GM23338 (cell line): ENCODE measurements at regions not wholly inside any gene's neighbourhood (a gene's known extent, or its start where the extent isn't known, plus 50 kb on each side); places are given as distances from the start of the nearest gene placed in this dataset.

Experiments
- ATAC-seq: fragments of 200-7000 bp; cut with Tn5 transposase; 3 replicates; pipeline ENCODE4 v1.9.1; 2020
- DNase-seq: peaks from one replicate; pipeline ENCODE4 v3.0.0-alpha.2; 2015; ENCODE audit warnings: low spot score
- H2AFZ ChIP-seq: fragments of 200-600 bp; sonication (generic); 2 replicates; pipeline ENCODE4 v1.8.0; 2016; ENCODE audit warnings: antibody characterized with exemption, mild to moderate bottlenecking, moderate library complexity
- H3F3A ChIP-seq: fragments of 200-600 bp; sonication (generic); replicated peaks from 2 replicates; pipeline ENCODE4 v1.8.0; 2017; ENCODE audit warnings: antibody characterized with exemption, mixed run types, low read depth
- H3K27ac ChIP-seq: fragments of 200-600 bp; sonication (generic); 2 replicates; pipeline ENCODE4 v1.6.1; 2016; ENCODE audit warnings: low read depth
- H3K27me3 ChIP-seq: fragments of 200-600 bp; sonication (generic); 2 replicates; pipeline ENCODE4 v1.8.0; 2016; ENCODE audit warnings: mild to moderate bottlenecking, mixed run types, moderate library complexity; ENCODE audit not compliant: insufficient read depth
- H3K36me3 ChIP-seq: fragments of 200-600 bp; sonication (generic); 2 replicates; pipeline ENCODE4 v1.8.0; 2016; ENCODE audit warnings: mild to moderate bottlenecking; ENCODE audit not compliant: insufficient read depth
- H3K4me1 ChIP-seq: fragments of 200-600 bp; sonication (generic); 2 replicates; pipeline ENCODE4 v1.8.0; 2016; ENCODE audit warnings: mild to moderate bottlenecking, moderate library complexity; ENCODE audit not compliant: insufficient read depth
- H3K4me2 ChIP-seq: fragments of 200-600 bp; sonication (generic); 2 replicates; pipeline ENCODE4 v1.7.1; 2017; ENCODE audit warnings: mixed run types
- H3K4me3 ChIP-seq: fragments of 200-600 bp; sonication (generic); 2 replicates; pipeline ENCODE4 v1.6.1; 2016; ENCODE audit warnings: mixed run types
- H3K79me2 ChIP-seq: fragments of 200-600 bp; sonication (generic); replicated peaks from 2 replicates; pipeline ENCODE4 v1.8.0; 2017; ENCODE audit warnings: mild to moderate bottlenecking; ENCODE audit not compliant: insufficient read depth
- H3K9me2 ChIP-seq: fragments of 200-600 bp; sonication (generic); 2 replicates; pipeline ENCODE4 v1.8.0; 2017; ENCODE audit not compliant: insufficient read depth
- H4K20me1 ChIP-seq: fragments of 200-600 bp; sonication (generic); replicated peaks from 2 replicates; pipeline ENCODE4 v1.8.0; 2017; ENCODE audit warnings: mild to moderate bottlenecking; ENCODE audit not compliant: insufficient read depth
- H3K27ac Mint-ChIP-seq: 2 replicates; pipeline ENCODE4 v1.8.0; 2020; ENCODE audit warnings: inconsistent platforms, mild to moderate bottlenecking, moderate library complexity, mixed read lengths
- H3K27me3 Mint-ChIP-seq: 3 replicates; pipeline ENCODE4 v1.8.0; 2022; ENCODE audit warnings: low read depth, mild to moderate bottlenecking, moderate library complexity, mixed read lengths, inconsistent platforms; ENCODE audit not compliant: insufficient read depth, poor library complexity
- H3K36me3 Mint-ChIP-seq: 3 replicates; pipeline ENCODE4 v1.8.0; 2021; ENCODE audit warnings: low read depth, mild to moderate bottlenecking, inconsistent platforms, moderate library complexity, mixed read lengths
- H3K4me1 Mint-ChIP-seq: 3 replicates; pipeline ENCODE4 v1.8.0; 2020; ENCODE audit warnings: mild to moderate bottlenecking, inconsistent platforms, mixed read lengths
- H3K4me3 Mint-ChIP-seq: 3 replicates; pipeline ENCODE4 v1.8.0; 2021; ENCODE audit warnings: moderate library complexity, mild to moderate bottlenecking, inconsistent platforms, mixed read lengths
- H3K9me3 Mint-ChIP-seq: 3 replicates; pipeline ENCODE4 v1.8.0; 2020; ENCODE audit warnings: moderate library complexity, mild to moderate bottlenecking, inconsistent platforms, mixed read lengths
- CREB1 ChIP-seq: fragments of 250-450 bp; sonication (Bioruptor Pico); IDR thresholded peaks from 2 replicates; pipeline ENCODE4 v1.5.0; 2020; ENCODE audit warnings: low read depth, mild to moderate bottlenecking, moderate library complexity
- CTCF ChIP-seq, 2 experiments: fragments of 200-600 bp in 1 of 2; sonication (generic) in 1 of 2; conservative IDR thresholded peaks; 2 replicates each; pipeline versions ENCODE4 v1.5.1 to v1.6.1; 2016 to 2017; ENCODE audit warnings: antibody characterized with exemption in 2 of 2, low read depth in 2 of 2, mild to moderate bottlenecking in 2 of 2, moderate library complexity in 1 of 2
- EZH2 ChIP-seq: fragments of 200-600 bp; sonication (generic); IDR thresholded peaks from one replicate; pipeline ENCODE4 v1.8.0; 2017; ENCODE audit warnings: antibody characterized with exemption, mild to moderate bottlenecking, low read depth; ENCODE audit not compliant: unreplicated experiment
- EZH2phosphoT487 ChIP-seq: fragments of 200-600 bp; sonication (generic); IDR thresholded peaks from one replicate; pipeline ENCODE4 v1.8.1; 2018; ENCODE audit warnings: antibody characterized with exemption; ENCODE audit not compliant: unreplicated experiment
- NANOG ChIP-seq: IDR thresholded peaks from 2 replicates; pipeline ENCODE4 v1.6.1; 2016; ENCODE audit warnings: antibody characterized with exemption, borderline replicate concordance
- POLR2AphosphoS5 ChIP-seq: IDR thresholded peaks from 2 replicates; pipeline ENCODE4 v1.6.1; 2016; ENCODE audit warnings: antibody characterized with exemption, low read depth
- ZNF114 ChIP-seq: fragments of 250-450 bp; sonication (Bioruptor Pico); IDR thresholded peaks from 2 replicates; pipeline ENCODE4 v1.5.0; 2020; ENCODE audit warnings: mild to moderate bottlenecking, moderate library complexity
- ZNF462 ChIP-seq: fragments of 250-450 bp; sonication (Bioruptor Pico); IDR thresholded peaks from 2 replicates; pipeline ENCODE4 v1.5.0; 2020; ENCODE audit warnings: mild to moderate bottlenecking, moderate library complexity
- TF ChIP-seq, protein P1 (sequence below): IDR thresholded peaks from 2 replicates; pipeline ENCODE4 v1.6.1; 2016; ENCODE audit warnings: antibody characterized with exemption

DNA sequence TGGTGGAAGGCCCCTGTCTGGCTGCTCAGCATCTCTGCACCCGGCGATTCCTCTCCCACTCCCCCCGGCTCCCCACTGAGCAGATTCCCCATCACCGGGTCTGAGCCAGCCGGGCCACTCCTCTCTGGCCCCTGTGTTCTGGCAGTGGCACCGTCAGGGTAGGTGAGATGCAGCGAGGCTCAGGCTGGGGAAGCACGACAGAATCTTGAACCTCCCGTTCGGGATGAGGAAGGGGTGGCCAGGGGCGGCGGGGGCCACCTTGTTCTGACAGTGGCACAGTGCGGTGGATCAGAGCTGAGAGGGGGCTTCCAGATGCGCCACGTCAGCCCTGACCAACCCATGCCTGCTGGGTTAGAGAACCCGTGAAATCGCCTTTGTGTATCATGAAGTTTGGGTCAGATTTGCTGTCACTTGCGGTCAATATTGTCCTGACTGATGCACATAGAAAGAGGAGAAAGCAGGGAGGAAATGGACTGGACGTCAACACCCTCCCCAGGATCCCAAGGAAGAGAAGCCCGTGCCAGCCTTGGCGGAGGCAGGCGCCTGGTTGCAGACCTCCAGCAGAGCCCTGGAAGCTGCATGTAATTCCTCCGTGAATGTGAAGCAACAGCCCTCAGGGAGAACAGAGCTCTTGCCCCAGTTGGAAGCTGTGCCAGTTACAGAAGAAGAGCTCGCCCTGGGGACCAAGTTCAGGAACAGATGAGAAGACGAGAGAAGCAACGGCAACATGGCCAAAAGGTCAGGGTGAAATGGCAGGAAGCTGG lies 137.1 kb upstream of the SFSWAP start:
- no peak overlapping the region for H3K27ac ChIP-seq
- no peak overlapping the region for H3K27ac Mint-ChIP-seq

More for the DNA sequence above, 137.1 kb upstream of the SFSWAP start:
- Histone ChIP-seq H3K79me2 (no peaks in the 10 kb centered on the region), H3K4me1 (no peaks in the 10 kb centered on the region), H3K4me2 (no peak overlapping the region), H3K9me2 (no peaks in the 10 kb centered on the region), H3K4me3 (no peak overlapping the region), H4K20me1 (no peaks in the 10 kb centered on the region), H3F3A (no peaks in the 10 kb centered on the region), H3K36me3 (no peaks in the 10 kb centered on the region), H2AFZ (no peak overlapping the region), H3K27me3 (no peaks in the 10 kb centered on the region)
- H3K4me1 Mint-ChIP-seq, result no peaks in the 10 kb centered on the region
- DNase-seq (no peak), ATAC-seq (no peak)
- peaks cover 28% of the 10 kb centered on the region for H3K27me3 Mint-ChIP-seq
- H3K4me3 Mint-ChIP-seq, result no peak overlapping the region
- TF ChIP-seq NANOG, result no peak
- no peak for TF ChIP-seq ZNF114 (CRISPR knock-in tag)
- TF ChIP-seq CTCF (conservative IDR thresholded peaks at IDR 0.05; ENCODE audit: low read depth in 2 of 2), result no peak
- no peak for TF ChIP-seq EZH2
- TF ChIP-seq, protein P1, sequence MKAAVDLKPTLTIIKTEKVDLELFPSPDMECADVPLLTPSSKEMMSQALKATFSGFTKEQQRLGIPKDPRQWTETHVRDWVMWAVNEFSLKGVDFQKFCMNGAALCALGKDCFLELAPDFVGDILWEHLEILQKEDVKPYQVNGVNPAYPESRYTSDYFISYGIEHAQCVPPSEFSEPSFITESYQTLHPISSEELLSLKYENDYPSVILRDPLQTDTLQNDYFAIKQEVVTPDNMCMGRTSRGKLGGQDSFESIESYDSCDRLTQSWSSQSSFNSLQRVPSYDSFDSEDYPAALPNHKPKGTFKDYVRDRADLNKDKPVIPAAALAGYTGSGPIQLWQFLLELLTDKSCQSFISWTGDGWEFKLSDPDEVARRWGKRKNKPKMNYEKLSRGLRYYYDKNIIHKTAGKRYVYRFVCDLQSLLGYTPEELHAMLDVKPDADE, result no peak
- TF ChIP-seq POLR2AphosphoS5, result no peak
- no peak for TF ChIP-seq CREB1 (CRISPR knock-in tag)
- TF ChIP-seq EZH2phosphoT487, result no peak
- TF ChIP-seq ZNF462, result no peak
- H3K9me3 Mint-ChIP-seq, result peaks cover 32% of the 10 kb centered on the region
- peaks cover 20% of the 10 kb centered on the region for H3K36me3 Mint-ChIP-seq
